ENCODE measurements at regions not wholly inside any gene's neighbourhood (a gene's known extent, or its start where the extent isn't known, plus 50 kb on each side); places are given as distances from the start of the nearest gene placed in this dataset.

- Histone ChIP-seq H3K9me3 (ENCODE audit: insufficient read depth, low read depth, low read length) (no peaks in the 10 kb centered on the region), H3K36me3 (ENCODE audit: control insufficient read depth in 1 of 2, insufficient read depth in 2 of 2, low read length in 2 of 2) (no peaks in the 10 kb centered on the region), H2BK120ac (ENCODE audit: insufficient read depth, low read length, poor library complexity) (no peak overlapping the region), H4K91ac (ENCODE audit: low read depth, low read length) (no peak overlapping the region), H2AFZ (ENCODE audit: insufficient read depth, low read length, poor library complexity) (no peak overlapping the region), H2BK12ac (ENCODE audit: low read length) (no peak overlapping the region), H3K4me2 (ENCODE audit: low read length) (no peak overlapping the region), H3K4ac (ENCODE audit: low read depth, low read length) (no peak overlapping the region), H3K4me1 (ENCODE audit: control insufficient read depth in 1 of 2, insufficient read depth in 2 of 2, low read length in 2 of 2) (no peaks in the 10 kb centered on the region), H3K27me3 (ENCODE audit: insufficient read depth, low read length) (no peaks in the 10 kb centered on the region), H3K79me2 (ENCODE audit: control insufficient read depth, insufficient read depth, low read length, poor library complexity) (no peaks in the 10 kb centered on the region), H3K18ac (ENCODE audit: low read length) (no peak overlapping the region), H2AK5ac (ENCODE audit: low read length) (no peak overlapping the region), H3K23ac (ENCODE audit: low read length) (no peak overlapping the region), H3K79me1 (ENCODE audit: low read length) (no peaks in the 10 kb centered on the region), H3K14ac (ENCODE audit: low read length) (no peak overlapping the region), H4K8ac (ENCODE audit: low read depth, low read length) (no peak overlapping the region), H2BK5ac (ENCODE audit: low read depth, low read length, poor library complexity) (no peak overlapping the region), H3K4me3 (ENCODE audit: low read depth, low read length) (no peak overlapping the region), H3K9ac (ENCODE audit: low read length) (no peak overlapping the region), H3K27ac (ENCODE audit: low read depth, low read length) (no peak overlapping the region), H4K12ac (ENCODE audit: low read depth, low read length) (no peak overlapping the region)
- no CpG with 5 or more reads among the region's 3 CpGs for WGBS (ENCODE audit: extremely low coverage, insufficient coverage, insufficient read length)
- no peak for DNase-seq
These were observed 275.1 kb upstream of the FSIP2 start for GRCh38 chr2:185463481-185463880.

- Histone ChIP-seq H3K27me3 (ENCODE audit: insufficient read depth, low read length) (no peaks in the 10 kb centered on the region), H3K9ac (ENCODE audit: low read length) (no peak overlapping the region), H4K8ac (ENCODE audit: low read depth, low read length) (no peak overlapping the region), H2AFZ (ENCODE audit: insufficient read depth, low read length, poor library complexity) (no peak overlapping the region), H4K91ac (ENCODE audit: low read depth, low read length) (no peak overlapping the region), H2BK5ac (ENCODE audit: low read depth, low read length, poor library complexity) (no peak overlapping the region), H3K4me2 (ENCODE audit: low read length) (no peak overlapping the region), H3K18ac (ENCODE audit: low read length) (no peak overlapping the region), H2AK5ac (ENCODE audit: low read length) (no peak overlapping the region), H3K4me3 (ENCODE audit: low read depth, low read length) (no peak overlapping the region), H3K14ac (ENCODE audit: low read length) (no peak overlapping the region), H4K12ac (ENCODE audit: low read depth, low read length) (no peak overlapping the region), H3K79me2 (ENCODE audit: control insufficient read depth, insufficient read depth, low read length, poor library complexity) (no peaks in the 10 kb centered on the region), H3K4ac (ENCODE audit: low read depth, low read length) (no peak overlapping the region), H3K23ac (ENCODE audit: low read length) (no peak overlapping the region), H3K36me3 (ENCODE audit: control insufficient read depth in 1 of 2, insufficient read depth in 2 of 2, low read length in 2 of 2) (no peaks in the 10 kb centered on the region), H3K27ac (ENCODE audit: low read depth, low read length) (no peak overlapping the region), H3K4me1 (ENCODE audit: control insufficient read depth in 1 of 2, insufficient read depth in 2 of 2, low read length in 2 of 2) (no peaks in the 10 kb centered on the region), H3K79me1 (ENCODE audit: low read length) (no peaks in the 10 kb centered on the region), H2BK120ac (ENCODE audit: insufficient read depth, low read length, poor library complexity) (no peak overlapping the region), H2BK12ac (ENCODE audit: low read length) (no peak overlapping the region), H3K9me3 (ENCODE audit: insufficient read depth, low read depth, low read length) (no peaks in the 10 kb centered on the region)
- DNase-seq = no peak
These were observed 271.7 kb upstream of the FSIP2 start for GRCh38 chr2:185466915-185467314.

- Histone ChIP-seq H2AFZ (ENCODE audit: insufficient read depth, low read length, poor library complexity) (no peak overlapping the region), H3K23ac (ENCODE audit: low read length) (no peak overlapping the region), H3K9me3 (ENCODE audit: insufficient read depth, low read depth, low read length) (no peaks in the 10 kb centered on the region), H3K4me2 (ENCODE audit: low read length) (no peak overlapping the region), H3K36me3 (ENCODE audit: control insufficient read depth in 1 of 2, insufficient read depth in 2 of 2, low read length in 2 of 2) (no peaks in the 10 kb centered on the region), H3K4me3 (ENCODE audit: low read depth, low read length) (no peak overlapping the region), H3K4me1 (ENCODE audit: control insufficient read depth in 1 of 2, insufficient read depth in 2 of 2, low read length in 2 of 2) (no peaks in the 10 kb centered on the region), H4K91ac (ENCODE audit: low read depth, low read length) (no peak overlapping the region), H3K27me3 (ENCODE audit: insufficient read depth, low read length) (no peaks in the 10 kb centered on the region), H2BK5ac (ENCODE audit: low read depth, low read length, poor library complexity) (no peak overlapping the region), H4K12ac (ENCODE audit: low read depth, low read length) (no peak overlapping the region), H3K18ac (ENCODE audit: low read length) (no peak overlapping the region), H3K79me1 (ENCODE audit: low read length) (no peaks in the 10 kb centered on the region), H3K4ac (ENCODE audit: low read depth, low read length) (no peak overlapping the region), H3K9ac (ENCODE audit: low read length) (no peak overlapping the region), H2AK5ac (ENCODE audit: low read length) (no peak overlapping the region), H2BK12ac (ENCODE audit: low read length) (no peak overlapping the region), H3K14ac (ENCODE audit: low read length) (no peak overlapping the region), H2BK120ac (ENCODE audit: insufficient read depth, low read length, poor library complexity) (no peak overlapping the region), H4K8ac (ENCODE audit: low read depth, low read length) (no peak overlapping the region), H3K79me2 (ENCODE audit: control insufficient read depth, insufficient read depth, low read length, poor library complexity) (no peaks in the 10 kb centered on the region), H3K27ac (ENCODE audit: low read depth, low read length) (no peak overlapping the region)
- no CpG with 5 or more reads among the region's 1 CpG for WGBS (ENCODE audit: extremely low coverage, insufficient coverage, insufficient read length)
- DNase-seq = no peak
These were observed 267.2 kb upstream of the FSIP2 start for GRCh38 chr2:185471441-185471840.

GRCh38 chr2:185472574-185472973, 266.0 kb upstream of the FSIP2 start:
- H3K4ac ChIP-seq (ENCODE audit: low read depth, low read length) = no peak overlapping the region

More at GRCh38 chr2:185472574-185472973, 266.0 kb upstream of the FSIP2 start:
- Histone ChIP-seq H2AFZ (ENCODE audit: insufficient read depth, low read length, poor library complexity) (no peak overlapping the region), H3K14ac (ENCODE audit: low read length) (no peak overlapping the region), H3K79me2 (ENCODE audit: control insufficient read depth, insufficient read depth, low read length, poor library complexity) (no peaks in the 10 kb centered on the region), H3K27me3 (ENCODE audit: insufficient read depth, low read length) (no peaks in the 10 kb centered on the region), H3K4me2 (ENCODE audit: low read length) (no peak overlapping the region), H3K36me3 (ENCODE audit: control insufficient read depth in 1 of 2, insufficient read depth in 2 of 2, low read length in 2 of 2) (no peaks in the 10 kb centered on the region), H3K4me3 (ENCODE audit: low read depth, low read length) (no peak overlapping the region), H3K18ac (ENCODE audit: low read length) (no peak overlapping the region), H2BK5ac (ENCODE audit: low read depth, low read length, poor library complexity) (no peak overlapping the region), H4K12ac (ENCODE audit: low read depth, low read length) (no peak overlapping the region), H2AK5ac (ENCODE audit: low read length) (no peak overlapping the region), H2BK120ac (ENCODE audit: insufficient read depth, low read length, poor library complexity) (no peak overlapping the region), H3K23ac (ENCODE audit: low read length) (no peak overlapping the region), H3K9me3 (ENCODE audit: insufficient read depth, low read depth, low read length) (no peaks in the 10 kb centered on the region), H4K8ac (ENCODE audit: low read depth, low read length) (no peak overlapping the region), H2BK12ac (ENCODE audit: low read length) (no peak overlapping the region), H4K91ac (ENCODE audit: low read depth, low read length) (no peak overlapping the region), H3K79me1 (ENCODE audit: low read length) (no peaks in the 10 kb centered on the region), H3K27ac (ENCODE audit: low read depth, low read length) (no peak overlapping the region), H3K4me1 (ENCODE audit: control insufficient read depth in 1 of 2, insufficient read depth in 2 of 2, low read length in 2 of 2) (no peaks in the 10 kb centered on the region), H3K9ac (ENCODE audit: low read length) (no peak overlapping the region)
- no peak for DNase-seq
- no CpG with 5 or more reads among the region's 5 CpGs for WGBS (ENCODE audit: extremely low coverage, insufficient coverage, insufficient read length)

All from trophoblast cell (in vitro differentiated cells and primary cell).